ENCODE measurements at regions not wholly inside any gene's neighbourhood (a gene's known extent, or its start where the extent isn't known, plus 50 kb on each side); places are given as distances from the start of the nearest gene placed in this dataset.

- TF ChIP-seq, protein P1, sequence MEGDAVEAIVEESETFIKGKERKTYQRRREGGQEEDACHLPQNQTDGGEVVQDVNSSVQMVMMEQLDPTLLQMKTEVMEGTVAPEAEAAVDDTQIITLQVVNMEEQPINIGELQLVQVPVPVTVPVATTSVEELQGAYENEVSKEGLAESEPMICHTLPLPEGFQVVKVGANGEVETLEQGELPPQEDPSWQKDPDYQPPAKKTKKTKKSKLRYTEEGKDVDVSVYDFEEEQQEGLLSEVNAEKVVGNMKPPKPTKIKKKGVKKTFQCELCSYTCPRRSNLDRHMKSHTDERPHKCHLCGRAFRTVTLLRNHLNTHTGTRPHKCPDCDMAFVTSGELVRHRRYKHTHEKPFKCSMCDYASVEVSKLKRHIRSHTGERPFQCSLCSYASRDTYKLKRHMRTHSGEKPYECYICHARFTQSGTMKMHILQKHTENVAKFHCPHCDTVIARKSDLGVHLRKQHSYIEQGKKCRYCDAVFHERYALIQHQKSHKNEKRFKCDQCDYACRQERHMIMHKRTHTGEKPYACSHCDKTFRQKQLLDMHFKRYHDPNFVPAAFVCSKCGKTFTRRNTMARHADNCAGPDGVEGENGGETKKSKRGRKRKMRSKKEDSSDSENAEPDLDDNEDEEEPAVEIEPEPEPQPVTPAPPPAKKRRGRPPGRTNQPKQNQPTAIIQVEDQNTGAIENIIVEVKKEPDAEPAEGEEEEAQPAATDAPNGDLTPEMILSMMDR (IDR thresholded peaks at IDR 0.05) = no peak
- TF ChIP-seq POLR2A (IDR thresholded peaks at IDR 0.05) = no peak
These were observed 603.7 kb downstream of the TBC1D22A start for GRCh38 chr22:47366026-47366767.

All from tibial nerve (tissue), 3 donors.